ENCODE measurements at regions not wholly inside any gene's neighbourhood (a gene's known extent, or its start where the extent isn't known, plus 50 kb on each side); places are given as distances from the start of the nearest gene placed in this dataset.

- H3K4me3 ChIP-seq (ENCODE audit: low read depth, low read length), result no peak overlapping the region
- no peak for TF ChIP-seq CTCF (IDR thresholded peaks at IDR 0.05; ENCODE audit: insufficient read depth, low read depth, low read length)
- no peak for DNase-seq (ENCODE audit: low read depth)
These were observed 124.2 kb upstream of the FSTL4 start for GRCh38 chr5:133736512-133736911.

DNA sequence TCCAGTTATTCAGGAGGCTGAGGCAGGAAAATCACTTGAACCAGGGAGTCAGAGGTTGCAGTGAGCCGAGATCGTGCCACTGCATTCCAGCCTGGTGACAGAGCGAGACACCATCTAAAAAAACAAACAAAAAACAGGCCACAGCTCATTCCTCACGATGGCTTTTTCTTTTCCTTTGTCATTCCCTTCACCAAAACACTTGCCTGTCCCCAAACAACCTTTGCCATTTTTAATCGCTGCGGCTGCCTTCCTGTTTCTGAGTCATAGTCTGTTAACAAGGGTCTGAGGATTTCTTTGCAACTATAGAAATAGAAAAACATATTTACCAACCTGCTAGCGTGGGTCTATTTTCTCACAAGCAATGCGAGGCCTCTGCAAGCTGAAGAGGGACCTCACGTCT lies 123.0 kb upstream of the FSTL4 start:
- no peak overlapping the region for H3K4me3 ChIP-seq (ENCODE audit: low read depth, low read length)
- peak; percentile 33 for DNase-seq (ENCODE audit: low read depth)
- no peak for TF ChIP-seq CTCF (IDR thresholded peaks at IDR 0.05; ENCODE audit: insufficient read depth, low read depth, low read length)

GRCh38 chr5:133734916-133735315 lies 122.6 kb upstream of the FSTL4 start:
- no peak for DNase-seq (ENCODE audit: low read depth)
- no peak for TF ChIP-seq CTCF (IDR thresholded peaks at IDR 0.05; ENCODE audit: insufficient read depth, low read depth, low read length)
- no peak overlapping the region for H3K4me3 ChIP-seq (ENCODE audit: low read depth, low read length)

DNA sequence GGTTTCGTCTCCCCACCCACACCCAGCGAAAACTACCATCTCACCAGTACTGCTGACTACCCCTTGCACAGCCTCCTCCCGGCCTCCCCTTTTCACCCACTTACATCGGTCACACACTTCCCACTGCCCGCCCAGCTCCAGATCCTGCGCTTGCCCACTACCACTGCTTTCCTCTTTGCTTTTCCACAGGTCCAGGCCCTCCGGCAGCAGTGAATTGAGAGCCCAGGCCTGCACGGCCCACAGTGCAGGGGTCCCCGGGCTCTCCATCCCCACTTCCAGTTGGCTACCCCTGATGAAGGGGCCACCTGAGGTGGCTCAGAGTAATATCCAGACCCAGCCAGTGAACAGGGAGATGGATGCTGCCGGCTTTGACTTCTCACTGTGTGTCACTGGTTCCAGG lies 120.2 kb upstream of the FSTL4 start:
- TF ChIP-seq CTCF (IDR thresholded peaks at IDR 0.05; ENCODE audit: insufficient read depth, low read depth, low read length), result no peak
- H3K4me3 ChIP-seq (ENCODE audit: low read depth, low read length), result no peak overlapping the region
- DNase-seq (ENCODE audit: low read depth), result no peak

DNA sequence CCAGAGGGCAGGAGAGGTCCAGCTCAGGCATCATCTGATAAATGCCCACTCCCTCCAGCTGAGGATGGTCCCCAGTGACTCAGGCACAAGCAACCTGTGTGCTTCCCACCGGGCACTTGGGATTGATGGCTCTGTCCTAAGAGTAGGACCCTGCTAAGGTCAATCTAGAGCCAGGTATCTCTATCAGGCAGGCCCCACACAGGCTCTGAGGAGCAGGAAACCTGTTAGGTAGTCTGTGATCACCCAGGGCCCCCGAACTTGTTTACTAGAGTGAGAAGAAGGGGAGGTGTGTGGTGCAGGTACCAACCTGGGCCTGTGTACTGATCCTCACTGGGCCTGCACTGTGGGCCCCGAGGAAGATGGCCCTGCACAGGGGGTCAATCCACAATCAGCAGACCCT lies 119.6 kb upstream of the FSTL4 start:
- TF ChIP-seq CTCF (IDR thresholded peaks at IDR 0.05; ENCODE audit: insufficient read depth, low read depth, low read length), result no peak
- H3K4me3 ChIP-seq (ENCODE audit: low read depth, low read length), result no peak overlapping the region
- no peak for DNase-seq (ENCODE audit: low read depth)

DNA sequence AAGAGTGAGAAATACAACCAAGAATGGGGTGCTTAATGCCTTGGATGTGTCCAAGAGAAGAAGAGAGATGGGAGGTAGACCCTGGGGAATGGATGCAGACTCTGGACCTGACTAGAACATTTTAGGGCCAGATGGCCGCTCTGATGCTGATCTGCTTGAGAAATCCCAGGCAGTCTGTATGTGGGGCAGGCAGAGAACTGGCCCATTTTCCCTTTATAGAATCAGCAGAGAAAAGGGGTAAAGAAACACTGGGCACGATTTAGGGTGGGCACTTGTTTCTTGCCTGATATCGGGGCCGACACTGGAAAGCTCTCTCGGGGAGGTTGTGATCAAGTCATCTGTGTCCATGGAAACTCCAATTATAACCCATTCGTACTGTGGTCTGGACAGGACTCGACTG lies 118.5 kb upstream of the FSTL4 start:
- no peak for TF ChIP-seq CTCF (IDR thresholded peaks at IDR 0.05; ENCODE audit: insufficient read depth, low read depth, low read length)
- H3K4me3 ChIP-seq (ENCODE audit: low read depth, low read length), result no peak overlapping the region
- no peak for DNase-seq (ENCODE audit: low read depth)

DNA sequence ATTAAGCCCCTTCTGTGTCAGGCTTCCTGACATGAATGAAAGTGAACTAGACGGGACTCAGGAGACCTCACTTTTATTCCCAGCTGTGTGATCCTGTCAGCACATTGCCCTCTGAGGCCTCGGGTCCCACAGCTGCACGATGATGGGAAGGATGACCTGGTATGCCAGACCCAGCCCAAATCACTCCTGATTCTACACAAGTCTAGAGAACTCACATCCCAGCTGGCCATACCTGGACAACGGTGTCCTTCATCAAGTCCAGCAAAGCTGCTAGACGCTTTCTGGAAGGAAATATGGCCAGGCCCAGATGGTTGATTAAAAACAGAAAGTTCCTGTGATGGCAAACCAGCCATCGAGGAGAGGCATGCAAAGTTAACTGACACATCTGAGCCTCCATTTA lies 118.0 kb upstream of the FSTL4 start:
- no peak for TF ChIP-seq CTCF (IDR thresholded peaks at IDR 0.05; ENCODE audit: insufficient read depth, low read depth, low read length)
- no peak overlapping the region for H3K4me3 ChIP-seq (ENCODE audit: low read depth, low read length)
- no peak for DNase-seq (ENCODE audit: low read depth)

Data from fibroblast of villous mesenchyme (primary cell).